Ectodermal cell (in vitro differentiated cells): ENCODE measurements at regions not wholly inside any gene's neighbourhood (a gene's known extent, or its start where the extent isn't known, plus 50 kb on each side); places are given as distances from the start of the nearest gene placed in this dataset.
"Not testable (repeated sequence)": the region's sequence is repeated elsewhere in the genome, so short reads cannot be mapped to it uniquely, and the experiment has no call there.

Experiments
- H3K27ac ChIP-seq: 2 replicates; pipeline ENCODE4 v1.7.0; 2013; ENCODE audit warnings: mild to moderate bottlenecking, low read depth, low read length; ENCODE audit not compliant: insufficient read depth, poor library complexity, severe bottlenecking
- H3K27me3 ChIP-seq: 2 replicates; pipeline ENCODE4 v1.7.0; 2013; ENCODE audit warnings: mild to moderate bottlenecking, low read length; ENCODE audit not compliant: insufficient read depth, control insufficient read depth, poor library complexity, severe bottlenecking
- H3K36me3 ChIP-seq: one replicate; pipeline ENCODE4 v1.7.0; 2013; ENCODE audit warnings: low read length; ENCODE audit not compliant: control insufficient read depth, insufficient read depth
- H3K4me1 ChIP-seq: one replicate; pipeline ENCODE4 v1.7.0; 2013; ENCODE audit warnings: low read length; ENCODE audit not compliant: control insufficient read depth, insufficient read depth
- H3K4me3 ChIP-seq: 2 replicates; pipeline ENCODE4 v1.7.0; 2013; ENCODE audit warnings: low read depth, low read length, control low read depth; ENCODE audit not compliant: insufficient read depth
- H3K9me3 ChIP-seq: 2 replicates; pipeline ENCODE4 v1.7.0; 2013; ENCODE audit warnings: mild to moderate bottlenecking, low read length, moderate library complexity; ENCODE audit not compliant: control insufficient read depth
- WGBS, 2 experiments: methylation state at CpG; one replicate each; pipeline ENCODE4 v1.1.7; 2013; ENCODE audit warnings: missing lambda C conversion rate in 2 of 2; 5-methylcytosine and 5-hydroxymethylcytosine counted together

- 87 to 90% methylated on average over 3 of the region's 3 CpGs for WGBS, 2 experiments
- no peak overlapping the region for H3K27ac ChIP-seq
Measured at GRCh38 chr5:117559005-117559844, 984.6 kb upstream of the SEMA6A start.

GRCh38 chr5:117551236-117551635 lies 976.6 kb upstream of the SEMA6A start:
- Histone ChIP-seq H3K4me1 (no peaks in the 10 kb centered on the region), H3K4me3 (no peak overlapping the region), H3K27me3 (no peaks in the 10 kb centered on the region), H3K27ac (no peak overlapping the region), H3K9me3 (no peaks in the 10 kb centered on the region), H3K36me3 (no peaks in the 10 kb centered on the region)
- WGBS, 2 experiments: 100% methylated on average over 1 of the region's 2 CpGs

More at GRCh38 chr5:117559005-117559844, 984.6 kb upstream of the SEMA6A start:
- no peaks in the 10 kb centered on the region for H3K9me3 ChIP-seq
- no peaks in the 10 kb centered on the region for H3K36me3 ChIP-seq
- no peaks in the 10 kb centered on the region for H3K27me3 ChIP-seq
- H3K4me3 ChIP-seq: no peak overlapping the region
- no peaks in the 10 kb centered on the region for H3K4me1 ChIP-seq

GRCh38 chr5:117547192-117547591 lies 972.6 kb upstream of the SEMA6A start:
- Histone ChIP-seq H3K9me3 (no peaks in the 10 kb centered on the region), H3K27me3 (no peaks in the 10 kb centered on the region), H3K4me1 (no peaks in the 10 kb centered on the region), H3K4me3 (no peak overlapping the region), H3K27ac (no peak overlapping the region), H3K36me3 (no peaks in the 10 kb centered on the region)
- 100% methylated on average over 1 of the region's 1 CpG; no CpG with 5 or more reads in 1 of the 2 experiments for WGBS, 2 experiments

GRCh38 chr5:117539692-117540091 lies 965.1 kb upstream of the SEMA6A start:
- H3K4me1 ChIP-seq: no peaks in the 10 kb centered on the region
- H3K36me3 ChIP-seq: no peaks in the 10 kb centered on the region
- no peak overlapping the region for H3K27ac ChIP-seq
- no peak overlapping the region for H3K4me3 ChIP-seq
- 100% methylated on average over 1 to 2 of the region's 2 CpGs for WGBS, 2 experiments
- no peaks in the 10 kb centered on the region for H3K9me3 ChIP-seq
- no peaks in the 10 kb centered on the region for H3K27me3 ChIP-seq

- no peak overlapping the region for H3K4me3 ChIP-seq
- H3K4me1 ChIP-seq: no peaks in the 10 kb centered on the region
- H3K9me3 ChIP-seq: no peaks in the 10 kb centered on the region
- 89 to 96% methylated on average over 1 to 2 of the region's 2 CpGs for WGBS, 2 experiments
- H3K27ac ChIP-seq: no peak overlapping the region
- no peaks in the 10 kb centered on the region for H3K27me3 ChIP-seq
- no peaks in the 10 kb centered on the region for H3K36me3 ChIP-seq
Measured at GRCh38 chr5:117533792-117534191, 959.2 kb upstream of the SEMA6A start.

GRCh38 chr5:117533051-117533670 lies 958.5 kb upstream of the SEMA6A start:
- 95% methylated on average over 30 of the region's 30 CpGs for WGBS, 2 experiments
- H3K27me3 ChIP-seq, H3K4me3 ChIP-seq, H3K27ac ChIP-seq, H3K4me1 ChIP-seq, H3K36me3 ChIP-seq, H3K9me3 ChIP-seq: not testable (repeated sequence)

- WGBS, 2 experiments: 91 to 92% methylated on average over 3 of the region's 3 CpGs
- no peaks in the 10 kb centered on the region for H3K36me3 ChIP-seq
- H3K27ac ChIP-seq: no peak overlapping the region
- H3K4me1 ChIP-seq: no peaks in the 10 kb centered on the region
- H3K4me3 ChIP-seq: no peak overlapping the region
- H3K9me3 ChIP-seq: no peaks in the 10 kb centered on the region
- no peaks in the 10 kb centered on the region for H3K27me3 ChIP-seq
Measured at GRCh38 chr5:117519957-117520500, 945.4 kb upstream of the SEMA6A start.

GRCh38 chr5:117504305-117504704 lies 929.7 kb upstream of the SEMA6A start:
- Histone ChIP-seq H3K27ac (no peak overlapping the region), H3K4me1 (no peaks in the 10 kb centered on the region), H3K9me3 (no peaks in the 10 kb centered on the region), H3K27me3 (no peaks in the 10 kb centered on the region), H3K4me3 (no peak overlapping the region), H3K36me3 (no peaks in the 10 kb centered on the region)
- WGBS, 2 experiments: 95 to 100% methylated on average over 1 of the region's 2 CpGs

- H3K27me3 ChIP-seq: no peaks in the 10 kb centered on the region
- H3K36me3 ChIP-seq: no peaks in the 10 kb centered on the region
- H3K27ac ChIP-seq: no peak overlapping the region
- H3K4me3 ChIP-seq: no peak overlapping the region
- H3K4me1 ChIP-seq: no peaks in the 10 kb centered on the region
- WGBS, 2 experiments: 72 to 83% methylated on average over 3 of the region's 3 CpGs
- H3K9me3 ChIP-seq: no peaks in the 10 kb centered on the region
Measured at GRCh38 chr5:117497601-117498000, 923.0 kb upstream of the SEMA6A start.

- Histone ChIP-seq H3K27ac (no peak overlapping the region), H3K4me3 (no peak overlapping the region), H3K4me1 (no peaks in the 10 kb centered on the region), H3K9me3 (no peaks in the 10 kb centered on the region), H3K27me3 (no peaks in the 10 kb centered on the region), H3K36me3 (no peaks in the 10 kb centered on the region)
- no CpG with 5 or more reads among the region's 1 CpG for WGBS, 2 experiments
Measured at GRCh38 chr5:117496801-117497200, 922.2 kb upstream of the SEMA6A start.
